ENCODE measurements at regions not wholly inside any gene's neighbourhood (a gene's known extent, or its start where the extent isn't known, plus 50 kb on each side); places are given as distances from the start of the nearest gene placed in this dataset.

- TF ChIP-seq CTCF (IDR thresholded peaks at IDR 0.05) = no peak
- no peak for TF ChIP-seq POLR2A (IDR thresholded peaks at IDR 0.05)
Measured at GRCh38 chr12:132397152-132397933, 68.0 kb upstream of the GALNT9 start.
